HG02840 (cell line): ENCODE measurements at regions not wholly inside any gene's neighbourhood (a gene's known extent, or its start where the extent isn't known, plus 50 kb on each side); places are given as distances from the start of the nearest gene placed in this dataset.

ENCODE experiments used
- ATAC-seq: cut with Tn5 transposase; IDR thresholded peaks from one replicate; pipeline ENCODE4 v1.9.1; 2021; ENCODE audit warnings: mild to moderate bottlenecking, moderate library complexity, moderate number of reproducible peaks; ENCODE audit not compliant: unreplicated experiment, low FRiP score

- no peak for ATAC-seq
Observed at GRCh38 chr18:78587626-78588600, 391.7 kb upstream of the SALL3 start.

GRCh38 chr18:78589916-78590437, 389.6 kb upstream of the SALL3 start:
- no peak for ATAC-seq

GRCh38 chr18:78595453-78595852, 384.2 kb upstream of the SALL3 start:
- ATAC-seq, result no peak

GRCh38 chr18:78595924-78596573, 383.6 kb upstream of the SALL3 start:
- no peak for ATAC-seq

GRCh38 chr18:78596794-78597345, 382.7 kb upstream of the SALL3 start:
- ATAC-seq, result no peak

- no peak for ATAC-seq
Observed at GRCh38 chr18:78601349-78601748, 378.3 kb upstream of the SALL3 start.

GRCh38 chr18:78601923-78602322, 377.7 kb upstream of the SALL3 start:
- no peak for ATAC-seq

- ATAC-seq, result no peak
Observed at GRCh38 chr18:78602430-78602829, 377.2 kb upstream of the SALL3 start.

GRCh38 chr18:78603102-78603983, 376.3 kb upstream of the SALL3 start:
- no peak for ATAC-seq

- no peak for ATAC-seq
Observed at GRCh38 chr18:78605255-78605654, 374.4 kb upstream of the SALL3 start.

GRCh38 chr18:78607221-78607620, 372.4 kb upstream of the SALL3 start:
- ATAC-seq, result no peak

GRCh38 chr18:78607784-78608183, 371.8 kb upstream of the SALL3 start:
- no peak for ATAC-seq

GRCh38 chr18:78610179-78610578, 369.4 kb upstream of the SALL3 start:
- no peak for ATAC-seq

GRCh38 chr18:78611201-78611800, 368.3 kb upstream of the SALL3 start:
- no peak for ATAC-seq

GRCh38 chr18:78611869-78612268, 367.7 kb upstream of the SALL3 start:
- no peak for ATAC-seq

- no peak for ATAC-seq
Observed at GRCh38 chr18:78612318-78612717, 367.3 kb upstream of the SALL3 start.

- ATAC-seq, result no peak
Observed at GRCh38 chr18:78612801-78613200, 366.8 kb upstream of the SALL3 start.

GRCh38 chr18:78618726-78619125, 360.9 kb upstream of the SALL3 start:
- ATAC-seq, result no peak

- no peak for ATAC-seq
Observed at GRCh38 chr18:78619854-78620253, 359.8 kb upstream of the SALL3 start.

GRCh38 chr18:78620326-78620725, 359.3 kb upstream of the SALL3 start:
- no peak for ATAC-seq
